Activated CD4-positive, alpha-beta memory T cell treated with anti-CD3 and anti-CD28 coated beads for 36 hours (primary cell): ENCODE measurements at regions not wholly inside any gene's neighbourhood (a gene's known extent, or its start where the extent isn't known, plus 50 kb on each side); places are given as distances from the start of the nearest gene placed in this dataset.

Experiments used
- CTCF ChIA-PET: fragments of 350-600 bp; sonication (Branson Sonifier 250); formaldehyde crosslinking; loops from one replicate; lab custom pipeline; 2021; ENCODE audit warnings: antibody characterized with exemption, inconsistent platforms; lab: Charles Lee
- POLR2A ChIA-PET: fragments of 350-600 bp; sonication (Branson Sonifier 250); formaldehyde crosslinking; loops from one replicate; lab custom pipeline; 2021; ENCODE audit warnings: antibody characterized with exemption; lab: Charles Lee
- DNase-seq: peaks from one replicate; pipeline ENCODE4 v3.0.0-alpha.2; 2020
- H3K27ac Mint-ChIP-seq: one replicate; pipeline ENCODE4 v1.8.0; 2021; ENCODE audit warnings: mixed read lengths
- H3K27me3 Mint-ChIP-seq: one replicate; pipeline ENCODE4 v1.8.0; 2021; ENCODE audit warnings: mixed read lengths
- H3K36me3 Mint-ChIP-seq: one replicate; pipeline ENCODE4 v1.8.0; 2021; ENCODE audit warnings: mixed read lengths
- H3K4me1 Mint-ChIP-seq: one replicate; pipeline ENCODE4 v1.8.0; 2021; ENCODE audit warnings: low read depth, mixed read lengths
- H3K4me3 Mint-ChIP-seq: one replicate; pipeline ENCODE4 v1.8.0; 2021; ENCODE audit warnings: mild to moderate bottlenecking, mixed read lengths
- H3K9me3 Mint-ChIP-seq: one replicate; pipeline ENCODE4 v1.8.0; 2021; ENCODE audit warnings: mixed read lengths
- intact Hi-C: fragments of 100-400 bp; cut with micrococcal nuclease; formaldehyde crosslinking; loops from one replicate; pipeline ENCODE4 v1.15.1; 2023

DNA sequence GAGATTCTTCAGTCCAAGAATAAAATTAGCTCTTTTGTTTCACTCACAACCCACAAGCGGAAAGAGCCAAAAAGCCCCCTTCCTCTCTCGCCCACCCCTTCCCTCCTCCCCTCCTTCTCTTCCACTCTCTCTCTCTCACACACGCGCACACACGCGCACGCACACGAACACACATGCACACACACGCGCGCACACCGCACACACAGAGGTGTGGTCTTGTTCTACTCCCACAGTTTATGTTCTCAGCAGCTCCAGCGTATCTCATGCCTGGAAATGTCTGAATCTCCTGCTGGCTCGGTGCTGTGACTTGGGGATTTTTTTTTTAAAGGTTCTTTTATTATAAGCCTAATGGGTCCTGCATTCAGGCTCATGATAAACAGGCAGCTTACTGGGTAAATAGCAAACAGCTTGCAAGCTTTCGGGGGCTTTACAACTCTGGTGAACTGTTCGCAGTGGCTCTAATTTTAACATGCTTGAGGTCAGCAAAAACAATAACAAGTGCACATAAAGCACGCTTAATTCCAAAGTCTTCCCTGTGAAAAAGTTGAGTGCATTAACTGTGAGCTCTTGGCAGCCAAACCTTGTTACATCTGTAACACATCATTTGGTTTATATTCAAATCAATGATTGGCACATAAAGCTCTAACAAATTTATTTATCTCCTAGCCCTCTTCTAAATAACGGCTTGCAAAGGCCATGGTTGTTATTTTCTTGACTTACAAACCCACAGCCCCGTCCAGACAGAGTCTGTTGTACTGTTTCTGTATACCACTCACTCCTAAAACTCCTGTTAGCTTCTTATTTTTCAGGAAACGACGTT lies 424.1 kb upstream of the MGMT start:
- H3K36me3 Mint-ChIP-seq, result no peaks in the 10 kb centered on the region
- ChIA-PET CTCF (no interaction called here), POLR2A (no interaction called here)
- peaks cover 6% of the 10 kb centered on the region for H3K4me1 Mint-ChIP-seq
- intact Hi-C loops, result no loop called here
- H3K9me3 Mint-ChIP-seq, result no peaks in the 10 kb centered on the region
- no peak for DNase-seq
- H3K27me3 Mint-ChIP-seq, result peaks cover 2% of the 10 kb centered on the region
- H3K4me3 Mint-ChIP-seq, result no peak overlapping the region
- H3K27ac Mint-ChIP-seq, result no peak overlapping the region

DNA sequence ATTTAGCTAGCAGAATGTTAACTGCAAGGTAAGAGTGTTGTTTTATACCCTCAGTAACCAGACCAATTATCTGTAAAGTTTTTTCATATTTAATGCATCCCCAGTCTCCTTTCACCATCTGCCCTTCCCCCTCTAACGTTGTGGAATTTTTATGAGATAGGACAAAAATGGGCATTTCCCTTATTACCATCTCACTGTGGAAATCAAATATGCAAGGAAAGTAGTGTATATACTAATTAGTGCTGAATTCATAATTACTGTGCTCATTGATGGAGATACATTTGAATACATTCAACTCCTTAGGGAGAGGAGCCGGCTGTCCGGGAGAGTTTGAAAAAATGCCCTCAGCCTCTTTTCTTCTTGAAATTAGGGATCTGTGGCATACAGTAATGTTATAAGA lies 423.4 kb upstream of the MGMT start:
- ChIA-PET CTCF (no interaction called here), POLR2A (no interaction called here)
- H3K9me3 Mint-ChIP-seq, result no peaks in the 10 kb centered on the region
- intact Hi-C loops, result no loop called here
- no peak for DNase-seq
- H3K4me1 Mint-ChIP-seq, result peaks cover 6% of the 10 kb centered on the region
- peaks cover 2% of the 10 kb centered on the region for H3K27me3 Mint-ChIP-seq
- no peak overlapping the region for H3K27ac Mint-ChIP-seq
- H3K36me3 Mint-ChIP-seq, result no peaks in the 10 kb centered on the region
- no peak overlapping the region for H3K4me3 Mint-ChIP-seq

DNA sequence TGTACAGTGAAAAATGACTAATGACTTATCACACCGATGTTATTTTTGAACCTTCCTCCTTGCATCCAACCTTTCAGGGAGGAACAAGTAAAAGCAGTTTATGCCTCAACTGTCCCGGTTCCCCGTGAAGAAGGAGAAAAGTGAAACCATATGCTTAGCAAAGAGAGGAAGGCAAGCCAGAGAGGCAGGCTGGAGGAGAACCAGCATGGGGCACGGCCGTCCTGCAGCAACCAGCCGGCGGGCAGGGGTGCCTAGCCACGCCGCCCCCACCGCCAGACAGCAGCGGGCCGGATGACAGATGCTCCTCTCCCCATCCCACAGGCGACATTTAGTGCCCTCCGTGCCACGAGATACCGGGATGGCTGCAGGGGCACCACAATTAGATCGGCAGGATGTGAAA lies 421.4 kb upstream of the MGMT start:
- no peaks in the 10 kb centered on the region for H3K36me3 Mint-ChIP-seq
- ChIA-PET CTCF (no interaction called here), POLR2A (no interaction called here)
- DNase-seq, result no peak
- H3K27me3 Mint-ChIP-seq, result peaks cover 2% of the 10 kb centered on the region
- H3K4me1 Mint-ChIP-seq, result peaks cover 6% of the 10 kb centered on the region
- no peak overlapping the region for H3K27ac Mint-ChIP-seq
- intact Hi-C loops, result no loop called here
- no peak overlapping the region for H3K4me3 Mint-ChIP-seq
- no peaks in the 10 kb centered on the region for H3K9me3 Mint-ChIP-seq

DNA sequence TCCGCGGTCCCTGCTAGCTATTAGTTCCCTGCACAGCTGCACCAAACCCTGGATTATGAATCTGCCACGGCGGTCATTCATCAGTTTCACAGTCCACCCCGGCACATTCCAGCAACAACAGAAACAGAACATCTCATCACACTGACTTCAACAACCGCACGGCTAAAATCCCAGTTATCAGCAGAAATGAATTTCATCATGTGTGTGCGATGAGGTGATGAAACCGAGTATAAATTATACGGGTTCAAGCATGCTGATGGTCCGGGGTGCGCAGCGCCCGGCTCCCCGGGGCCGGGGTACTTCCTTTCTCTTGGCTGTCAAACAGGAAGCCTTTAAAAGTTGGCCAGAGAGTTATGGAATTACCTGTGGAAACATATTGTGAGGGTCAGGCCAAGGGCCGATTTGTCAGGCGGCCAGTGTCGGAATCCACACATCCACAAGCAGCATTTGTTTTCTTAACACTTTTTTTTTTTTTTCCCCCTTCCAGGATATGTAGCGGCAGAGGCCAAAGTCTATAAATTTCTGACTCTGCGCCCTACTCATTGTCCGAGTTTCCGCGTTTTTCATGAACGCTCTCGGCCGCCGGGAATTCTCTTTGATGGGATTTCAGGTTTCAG lies 420.9 kb upstream of the MGMT start:
- Mint-ChIP-seq H3K27ac (no peak overlapping the region), H3K36me3 (no peaks in the 10 kb centered on the region), H3K9me3 (no peaks in the 10 kb centered on the region), H3K4me3 (no peak overlapping the region), H3K4me1 (peaks cover 6% of the 10 kb centered on the region), H3K27me3 (peaks cover 2% of the 10 kb centered on the region)
- CTCF ChIA-PET, result no interaction called here
- DNase-seq, result no peak
- POLR2A ChIA-PET, result no interaction called here
- intact Hi-C loops, result no loop called here

DNA sequence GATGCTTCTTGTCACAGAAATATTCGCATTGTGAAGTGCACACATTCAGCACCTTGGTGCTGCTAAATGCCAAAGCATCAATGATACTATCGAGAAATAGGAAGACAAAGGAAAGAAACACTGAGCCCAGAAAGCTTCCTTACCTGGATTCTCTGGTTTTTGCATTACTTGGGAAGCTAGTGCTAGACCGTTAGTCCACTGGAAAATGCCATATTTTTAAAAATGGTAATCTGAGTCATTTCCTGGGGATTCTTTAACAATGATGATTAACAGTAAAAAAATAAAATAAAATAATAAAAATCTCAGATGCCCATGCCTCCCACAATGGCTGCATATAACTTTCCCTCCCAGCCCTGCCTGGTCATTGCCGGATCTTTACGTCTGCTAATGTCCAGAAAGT lies 420.1 kb upstream of the MGMT start:
- Mint-ChIP-seq H3K4me3 (no peak overlapping the region), H3K9me3 (no peaks in the 10 kb centered on the region), H3K36me3 (no peaks in the 10 kb centered on the region), H3K27me3 (peaks cover 2% of the 10 kb centered on the region), H3K27ac (no peak overlapping the region), H3K4me1 (peaks cover 6% of the 10 kb centered on the region)
- no peak for DNase-seq
- CTCF ChIA-PET, result no interaction called here
- POLR2A ChIA-PET, result no interaction called here
- intact Hi-C loops, result no loop called here

DNA sequence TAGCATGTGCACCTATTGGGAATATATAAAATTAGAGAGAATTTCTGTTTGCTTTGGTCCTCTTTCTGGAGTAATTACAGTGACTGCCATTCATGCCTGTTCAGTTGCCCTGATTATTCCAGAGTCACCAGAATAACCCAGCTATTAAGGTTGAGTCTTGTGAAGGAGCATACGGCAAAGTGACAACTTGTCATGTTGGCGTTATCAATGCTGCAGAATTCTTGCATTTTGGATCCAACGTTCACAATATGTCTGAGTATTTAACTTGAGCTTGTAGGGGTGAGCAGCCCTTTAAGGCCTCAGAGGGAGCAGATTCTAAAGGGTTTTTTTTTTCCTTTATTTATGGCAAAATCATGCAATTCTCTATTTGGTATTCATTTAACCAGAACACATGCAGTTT lies 419.4 kb upstream of the MGMT start:
- H3K27me3 Mint-ChIP-seq, result peaks cover 2% of the 10 kb centered on the region
- H3K4me3 Mint-ChIP-seq, result no peak overlapping the region
- H3K9me3 Mint-ChIP-seq, result no peaks in the 10 kb centered on the region
- H3K27ac Mint-ChIP-seq, result no peak overlapping the region
- ChIA-PET CTCF (interaction anchor here (1.1 kb wide), 1 partner anchor 285 kb away, joined by 4 read pairs; no protein-coding TSS in a partner anchor), POLR2A (no interaction called here)
- DNase-seq, result no peak
- no peaks in the 10 kb centered on the region for H3K36me3 Mint-ChIP-seq
- intact Hi-C loops, result no loop called here
- peaks cover 6% of the 10 kb centered on the region for H3K4me1 Mint-ChIP-seq

DNA sequence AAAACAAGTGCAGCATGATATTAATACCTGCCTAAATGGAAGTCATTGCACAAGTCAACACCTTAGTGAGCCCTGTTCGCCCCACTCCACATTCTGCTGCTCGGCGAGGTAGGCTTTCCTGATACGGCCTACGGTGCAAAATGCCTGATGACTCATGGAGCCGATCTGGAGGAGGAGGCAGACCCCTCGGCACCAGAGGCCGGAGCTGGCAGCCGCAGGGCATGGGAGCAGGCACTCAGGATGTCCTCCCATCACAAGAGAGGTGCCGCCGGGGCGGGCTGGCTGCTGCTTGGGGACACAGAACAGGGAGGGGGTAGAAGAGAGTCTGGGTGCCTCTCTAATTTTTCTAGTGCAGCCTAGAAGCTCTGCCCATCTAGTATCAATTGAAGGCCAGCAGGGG lies 418.5 kb upstream of the MGMT start:
- ChIA-PET CTCF (interaction anchor here (1.1 kb wide), 1 partner anchor 285 kb away, joined by 4 read pairs; no protein-coding TSS in a partner anchor), POLR2A (no interaction called here)
- intact Hi-C loops, result no loop called here
- H3K4me3 Mint-ChIP-seq, result no peak overlapping the region
- H3K27me3 Mint-ChIP-seq, result no peaks in the 10 kb centered on the region
- no peak for DNase-seq
- H3K27ac Mint-ChIP-seq, result no peak overlapping the region
- H3K36me3 Mint-ChIP-seq, result no peaks in the 10 kb centered on the region
- H3K9me3 Mint-ChIP-seq, result no peaks in the 10 kb centered on the region
- H3K4me1 Mint-ChIP-seq, result no peaks in the 10 kb centered on the region

DNA sequence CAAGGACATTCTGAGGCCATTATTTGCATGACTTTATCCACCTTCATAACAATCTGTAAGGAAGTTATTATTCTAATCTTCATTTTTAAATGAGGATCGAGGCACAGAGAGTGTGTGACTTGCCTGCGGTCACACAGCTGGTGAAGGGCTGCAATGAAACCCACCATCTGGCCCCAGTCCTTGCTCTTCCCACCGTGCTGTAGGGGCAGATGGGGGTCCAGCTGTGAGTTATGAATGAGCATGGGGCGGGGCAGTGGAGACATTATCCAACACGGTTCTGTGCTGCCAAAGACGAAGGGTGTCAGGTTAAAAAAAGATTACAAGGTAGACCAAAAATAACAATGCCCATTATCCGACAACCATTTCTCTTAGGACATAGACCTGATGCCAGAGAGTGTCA lies 417.5 kb upstream of the MGMT start:
- intact Hi-C loops, result no loop called here
- CTCF ChIA-PET, result no interaction called here

DNA sequence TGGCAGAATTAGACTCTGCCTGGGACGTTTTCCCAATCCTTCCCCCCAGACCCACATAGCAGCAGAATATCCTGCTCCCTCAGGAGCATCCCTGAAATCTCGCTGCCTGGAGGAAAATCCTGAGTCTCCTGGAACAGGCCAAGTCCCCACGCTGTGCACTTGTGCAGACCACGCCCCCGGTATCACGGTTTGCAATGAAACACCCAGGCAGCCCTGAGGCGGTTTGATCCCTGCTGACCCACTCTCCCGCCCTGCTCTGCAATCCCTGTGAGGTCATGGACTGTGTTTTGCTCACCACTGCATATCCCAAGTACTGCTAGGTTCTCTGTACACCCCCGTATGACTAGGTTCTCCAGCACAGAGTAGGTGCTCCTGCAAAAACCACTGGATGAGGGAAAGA lies 411.8 kb upstream of the MGMT start:
- Mint-ChIP-seq H3K27me3 (no peaks in the 10 kb centered on the region), H3K9me3 (no peaks in the 10 kb centered on the region), H3K36me3 (no peaks in the 10 kb centered on the region), H3K27ac (no peak overlapping the region), H3K4me3 (no peak overlapping the region), H3K4me1 (peaks cover 24% of the 10 kb centered on the region)
- CTCF ChIA-PET, result no interaction called here
- POLR2A ChIA-PET, result no interaction called here
- no peak for DNase-seq
- intact Hi-C loops, result no loop called here

More for the DNA sequence above, 417.5 kb upstream of the MGMT start:
- no peak overlapping the region for H3K27ac Mint-ChIP-seq
- DNase-seq, result no peak
- no peaks in the 10 kb centered on the region for H3K36me3 Mint-ChIP-seq
- H3K4me3 Mint-ChIP-seq, result no peak overlapping the region
- H3K27me3 Mint-ChIP-seq, result no peaks in the 10 kb centered on the region
- H3K4me1 Mint-ChIP-seq, result no peaks in the 10 kb centered on the region
- no peaks in the 10 kb centered on the region for H3K9me3 Mint-ChIP-seq
- POLR2A ChIA-PET, result no interaction called here

DNA sequence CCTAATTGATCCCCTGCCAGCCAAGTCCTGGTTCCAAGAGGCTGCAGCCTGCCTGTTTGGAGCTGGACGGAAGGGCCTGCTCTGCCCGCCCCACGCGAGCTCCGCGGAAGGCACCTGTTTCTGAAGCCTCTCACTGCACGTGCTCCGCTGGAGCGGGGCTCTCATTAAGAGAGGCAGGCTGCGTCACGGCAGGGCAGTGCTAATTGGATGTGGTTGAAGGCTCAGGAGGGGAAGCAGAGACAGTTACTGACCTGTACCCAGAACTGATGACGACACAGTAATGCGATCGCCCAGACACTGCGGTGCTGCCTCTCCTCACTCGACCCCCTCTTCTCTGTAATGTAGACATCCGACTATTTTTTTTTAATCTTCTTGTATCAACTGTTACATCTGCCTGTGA lies 411.1 kb upstream of the MGMT start:
- H3K36me3 Mint-ChIP-seq, result no peaks in the 10 kb centered on the region
- POLR2A ChIA-PET, result no interaction called here
- intact Hi-C loops, result no loop called here
- H3K27me3 Mint-ChIP-seq, result no peaks in the 10 kb centered on the region
- CTCF ChIA-PET, result no interaction called here
- H3K4me1 Mint-ChIP-seq, result peaks cover 24% of the 10 kb centered on the region
- no peak for DNase-seq
- no peak overlapping the region for H3K4me3 Mint-ChIP-seq
- no peak overlapping the region for H3K27ac Mint-ChIP-seq
- H3K9me3 Mint-ChIP-seq, result no peaks in the 10 kb centered on the region

DNA sequence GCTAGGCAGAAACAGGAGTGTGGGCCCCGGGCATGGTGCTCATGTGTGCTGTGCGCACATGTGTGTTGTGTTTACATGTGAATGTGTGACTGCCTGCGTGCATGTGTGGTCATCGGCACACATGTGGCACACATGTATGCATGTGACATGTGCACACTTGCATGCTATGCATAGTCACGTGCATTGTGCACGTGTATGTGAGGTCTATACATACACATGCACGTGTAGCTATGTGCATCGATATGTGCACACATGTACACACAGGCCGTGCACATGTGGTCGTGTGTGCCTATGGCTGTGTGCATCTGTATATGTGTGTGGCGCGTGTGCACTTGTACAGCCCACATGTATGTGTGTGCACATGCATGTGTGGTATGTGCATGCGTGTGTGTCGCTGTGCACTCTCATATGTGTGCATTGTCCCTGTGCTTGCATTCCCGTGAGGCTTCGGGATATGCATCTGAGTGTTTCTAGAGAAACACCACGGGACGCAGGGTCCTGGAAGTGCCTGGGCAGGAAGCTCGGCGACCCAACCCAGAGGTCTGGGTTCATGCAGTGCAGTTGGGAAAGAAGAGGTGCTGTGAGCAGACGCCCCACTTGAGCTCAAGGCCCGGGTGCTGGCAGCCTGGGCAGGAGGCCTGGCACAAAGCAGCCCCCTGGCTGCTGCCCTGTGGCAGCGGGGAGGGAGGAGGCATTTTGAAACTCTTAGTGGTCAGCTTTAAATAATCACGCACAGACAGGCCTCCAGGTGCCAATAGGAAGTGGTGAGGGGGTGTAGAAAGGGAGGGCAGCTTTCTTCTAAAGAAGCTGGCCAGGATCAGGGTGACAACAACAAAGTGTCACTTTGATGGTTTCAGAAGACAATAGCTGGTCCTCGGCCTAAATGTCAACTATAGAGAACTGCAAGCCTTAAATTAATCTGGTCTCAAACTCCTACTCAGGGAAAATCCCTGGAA lies 410.0 kb upstream of the MGMT start:
- no peaks in the 10 kb centered on the region for H3K27me3 Mint-ChIP-seq
- CTCF ChIA-PET, result no interaction called here
- intact Hi-C loops, result no loop called here
- H3K4me3 Mint-ChIP-seq, result no peak overlapping the region
- H3K27ac Mint-ChIP-seq, result no peak overlapping the region
- POLR2A ChIA-PET, result no interaction called here
- H3K9me3 Mint-ChIP-seq, result no peaks in the 10 kb centered on the region
- DNase-seq, result no peak
- H3K4me1 Mint-ChIP-seq, result peaks cover 24% of the 10 kb centered on the region
- H3K36me3 Mint-ChIP-seq, result no peaks in the 10 kb centered on the region
